SU-DHL-6 (cell line): ENCODE measurements at regions not wholly inside any gene's neighbourhood (a gene's known extent, or its start where the extent isn't known, plus 50 kb on each side); places are given as distances from the start of the nearest gene placed in this dataset.
A peak's percentile ranks its signal among the peaks of the same experiment; 100 is the strongest.

Source experiments
- H2AFZ ChIP-seq: fragments of 200-600 bp; sonication (generic); 2 replicates; pipeline ENCODE4 v1.6.1; 2014; ENCODE audit warnings: low read depth, mild to moderate bottlenecking, moderate library complexity, mixed read lengths, antibody characterized with exemption, low read length; ENCODE audit not compliant: severe bottlenecking
- H3F3A ChIP-seq: fragments of 200-600 bp; shearing (Covaris generic); 2 replicates; pipeline ENCODE4 v1.6.0; 2016; ENCODE audit warnings: antibody characterized with exemption, mild to moderate bottlenecking; ENCODE audit not compliant: insufficient read depth
- H3K27ac ChIP-seq: fragments of 200-600 bp; sonication (generic); 2 replicates; pipeline ENCODE4 v1.5.1; 2016; ENCODE audit warnings: low read depth, mild to moderate bottlenecking, low read length, moderate library complexity, mixed read lengths
- H3K27me3 ChIP-seq: fragments of 200-600 bp; sonication (generic), shearing (Covaris generic); 2 replicates; pipeline ENCODE4 v1.6.0; 2014; ENCODE audit warnings: mild to moderate bottlenecking, low read length
- H3K36me3 ChIP-seq: fragments of 200-600 bp; sonication (generic); 2 replicates; pipeline ENCODE4 v1.6.1; 2014; ENCODE audit warnings: mild to moderate bottlenecking, low read length, mixed read lengths
- H3K4me2 ChIP-seq: fragments of 300-600, 200-600 bp; shearing (Covaris generic), sonication (generic); 2 replicates; pipeline ENCODE4 v1.6.0; 2014; ENCODE audit warnings: low read length, low read depth, mild to moderate bottlenecking; ENCODE audit not compliant: poor library complexity, severe bottlenecking
- H3K4me3 ChIP-seq: fragments of 200-600 bp; sonication (generic); 2 replicates; pipeline ENCODE4 v1.5.1; 2014; ENCODE audit warnings: antibody characterized with exemption, low read length, mild to moderate bottlenecking, mixed read lengths; ENCODE audit not compliant: insufficient read depth, poor library complexity, severe bottlenecking
- H3K79me2 ChIP-seq: fragments of 200-600 bp; sonication (generic); 2 replicates; pipeline ENCODE4 v1.6.1; 2014; ENCODE audit warnings: mild to moderate bottlenecking, low read length, moderate library complexity; ENCODE audit not compliant: insufficient read depth
- H3K9ac ChIP-seq: fragments of 200-600 bp; sonication (generic); 2 replicates; pipeline ENCODE4 v1.7.0; 2014; ENCODE audit warnings: mild to moderate bottlenecking, low read length
- H3K9me2 ChIP-seq: fragments of 200-600 bp; sonication (generic); replicated peaks from 2 replicates; pipeline ENCODE4 v1.6.1; 2014; ENCODE audit warnings: low read length; ENCODE audit not compliant: insufficient read depth
- H3K9me3 ChIP-seq: fragments of 200-600 bp; sonication (generic); 2 replicates; pipeline ENCODE4 v1.6.1; 2014; ENCODE audit warnings: low read length, mixed read lengths; ENCODE audit not compliant: insufficient read depth
- H4K20me1 ChIP-seq: fragments of 200-600 bp; sonication (generic); 2 replicates; pipeline ENCODE4 v1.6.1; 2014; ENCODE audit warnings: low read depth, mild to moderate bottlenecking, antibody characterized with exemption, low read length, moderate library complexity, mixed read lengths
- CTCF ChIP-seq: fragments of 200-600 bp; sonication (generic); IDR thresholded peaks from one replicate; pipeline ENCODE4 v1.5.1; 2017; ENCODE audit warnings: antibody characterized with exemption, mild to moderate bottlenecking, low read length, moderate library complexity; ENCODE audit not compliant: insufficient read depth, poor library complexity, severe bottlenecking
- EZH2phosphoT487 ChIP-seq: fragments of 200-600 bp; sonication (generic), shearing (Covaris generic); conservative IDR thresholded peaks from 2 replicates; pipeline ENCODE4 v1.6.1; 2018; ENCODE audit warnings: mild to moderate bottlenecking, antibody characterized with exemption, low read length, moderate library complexity, mixed read lengths

GRCh38 chr2:6470518-6470917 is 395.2 kb downstream of the CMPK2 start:
- H3K9me2 ChIP-seq: no peaks in the 10 kb centered on the region
- no peaks in the 10 kb centered on the region for H3K79me2 ChIP-seq
- TF ChIP-seq EZH2phosphoT487 (no peak), CTCF (no peak)
- H3K9ac ChIP-seq: no peak overlapping the region
- H3K27me3 ChIP-seq: no peaks in the 10 kb centered on the region
- peaks cover 16% of the 10 kb centered on the region; the same call in 1 of the 2 replicates for H3K9me3 ChIP-seq
- H3K4me2 ChIP-seq: no peak overlapping the region
- no peak overlapping the region for H2AFZ ChIP-seq
- H3K36me3 ChIP-seq: peaks cover 5% of the 10 kb centered on the region; the same call in 1 of the 2 replicates
- no peaks in the 10 kb centered on the region for H4K20me1 ChIP-seq
- H3K4me3 ChIP-seq: no peak overlapping the region
- H3F3A ChIP-seq: no peaks in the 10 kb centered on the region
- no peak overlapping the region for H3K27ac ChIP-seq

GRCh38 chr2:6471419-6471818 is 394.3 kb downstream of the CMPK2 start:
- no peak overlapping the region for H3K9ac ChIP-seq
- no peak overlapping the region for H3K27ac ChIP-seq
- no peaks in the 10 kb centered on the region for H3K79me2 ChIP-seq
- TF ChIP-seq CTCF (no peak), EZH2phosphoT487 (no peak)
- H3K4me2 ChIP-seq: no peak overlapping the region
- H3K9me3 ChIP-seq: peaks cover 12% of the 10 kb centered on the region; the same call in 1 of the 2 replicates
- H3F3A ChIP-seq: no peaks in the 10 kb centered on the region
- H2AFZ ChIP-seq: peak overlapping the region; percentile 21
- no peaks in the 10 kb centered on the region for H3K9me2 ChIP-seq
- no peaks in the 10 kb centered on the region for H4K20me1 ChIP-seq
- H3K27me3 ChIP-seq: no peaks in the 10 kb centered on the region
- H3K4me3 ChIP-seq: no peak overlapping the region
- H3K36me3 ChIP-seq: peaks cover 5% of the 10 kb centered on the region; the same call in 1 of the 2 replicates

GRCh38 chr2:6474161-6475140 is 391.3 kb downstream of the CMPK2 start:
- H3K4me2 ChIP-seq: no peak overlapping the region
- no peaks in the 10 kb centered on the region for H3K27me3 ChIP-seq
- H3K4me3 ChIP-seq: no peak overlapping the region
- H3K79me2 ChIP-seq: no peaks in the 10 kb centered on the region
- no peak overlapping the region for H2AFZ ChIP-seq
- H4K20me1 ChIP-seq: no peaks in the 10 kb centered on the region
- no peaks in the 10 kb centered on the region for H3K9me3 ChIP-seq
- H3F3A ChIP-seq: no peaks in the 10 kb centered on the region
- H3K9me2 ChIP-seq: no peaks in the 10 kb centered on the region
- H3K36me3 ChIP-seq: no peaks in the 10 kb centered on the region
- no peak overlapping the region for H3K27ac ChIP-seq
- TF ChIP-seq CTCF: no peak
- TF ChIP-seq EZH2phosphoT487: no peak
- H3K9ac ChIP-seq: no peak overlapping the region
